GM12878 (cell line): ENCODE measurements at regions not wholly inside any gene's neighbourhood (a gene's known extent, or its start where the extent isn't known, plus 50 kb on each side); places are given as distances from the start of the nearest gene placed in this dataset.

ENCODE experiments used
- ATAC-seq: fragments of 200-7000 bp; cut with Tn5 transposase; 3 replicates; pipeline ENCODE4 v1.9.1; 2020; ENCODE audit warnings: mild to moderate bottlenecking, moderate library complexity
- BruUV-seq: library from RNA; stranded (reverse); fragments of 400-500 nt; replicated peaks from 2 replicates; lab custom pipeline; 2021; lab: Mats Ljungman, UMichigan
- CTCF ChIA-PET: fragments of 300-600 bp; sonication (Branson Sonifier 250); formaldehyde crosslinking; extraction: SDS; loops from one replicate; lab custom pipeline; 2021; ENCODE audit warnings: inconsistent platforms; lab: Yijun Ruan, JAX
- POLR2A ChIA-PET: fragments of 350-600 bp; formaldehyde crosslinking; extraction: SDS; loops from one replicate; lab custom pipeline; 2021; ENCODE audit warnings: inconsistent platforms; lab: Charles Lee
- RAD21 ChIA-PET: fragments of 300-600 bp; sonication (Branson Sonifier 250); formaldehyde crosslinking; loops from one replicate; lab custom pipeline; 2023; ENCODE audit warnings: antibody characterized with exemption; ENCODE audit not compliant: unreplicated experiment; lab: Charles Lee
- SMC1A ChIA-PET: fragments of 300-600 bp; sonication (Branson Sonifier 250); formaldehyde crosslinking; loops from one replicate; lab custom pipeline; 2023; ENCODE audit not compliant: unreplicated experiment, uncharacterized antibody; lab: Charles Lee
- DNase-seq: peaks from one replicate; pipeline ENCODE4 v3.0.0-alpha.2; 2011; ENCODE audit warnings: low read depth, low spot score
- FAIRE-seq: peaks from 3 replicates; lab custom pipeline; 2011; peaks lifted over from hg19 to GRCh38; lab: Jason Lieb, UNC
- H2AFZ ChIP-seq: 2 replicates; pipeline ENCODE4 v1.6.0; 2011; ENCODE audit warnings: low read depth, low read length, control low read depth; ENCODE audit not compliant: control insufficient read depth
- H3K27ac ChIP-seq: 2 replicates; pipeline ENCODE4 v1.5.1; 2011; ENCODE audit warnings: control low read depth; ENCODE audit not compliant: control insufficient read depth, insufficient read depth
- H3K27me3 ChIP-seq, 2 experiments: replicated peaks in 1 of 2; 2 replicates each; pipeline versions ENCODE4 v1.6.0 to v1.6.1; 2011; ENCODE audit warnings: low read length in 1 of 2; ENCODE audit not compliant: control insufficient read depth in 2 of 2, insufficient read depth in 2 of 2
- H3K36me3 ChIP-seq, 2 experiments: 2 replicates each; pipeline ENCODE4 v1.5.1; 2011; ENCODE audit warnings: low read length in 1 of 2; ENCODE audit not compliant: control insufficient read depth in 2 of 2, insufficient read depth in 2 of 2
- H3K4me1 ChIP-seq: 2 replicates; pipeline ENCODE4 v1.6.1; 2011; ENCODE audit warnings: mild to moderate bottlenecking, low read length, moderate library complexity, mixed read lengths; ENCODE audit not compliant: control insufficient read depth, insufficient read depth
- H3K4me2 ChIP-seq: 2 replicates; pipeline ENCODE4 v1.6.0; 2011; ENCODE audit warnings: control low read depth; ENCODE audit not compliant: control insufficient read depth, insufficient read depth
- H3K4me3 ChIP-seq: fragments of 200-600 bp; sonication (generic); 2 replicates; pipeline ENCODE4 v1.5.1; 2016
- H3K79me2 ChIP-seq: 2 replicates; pipeline ENCODE4 v1.6.0; 2011; ENCODE audit warnings: low read length; ENCODE audit not compliant: control insufficient read depth, insufficient read depth
- H3K9ac ChIP-seq: 2 replicates; pipeline ENCODE4 v1.8.0; 2011; ENCODE audit warnings: low read length, control low read depth, mixed read lengths; ENCODE audit not compliant: control insufficient read depth, insufficient read depth
- H3K9me3 ChIP-seq: replicated peaks from 3 replicates; pipeline ENCODE4 v1.5.1; 2011; ENCODE audit warnings: mild to moderate bottlenecking, low read length; ENCODE audit not compliant: control insufficient read depth, insufficient read depth
- H4K20me1 ChIP-seq: 2 replicates; pipeline ENCODE4 v1.6.0; 2011; ENCODE audit not compliant: control insufficient read depth, insufficient read depth
- ATF3 ChIP-seq: IDR thresholded peaks from 2 replicates; pipeline ENCODE4 v1.6.1; 2011; ENCODE audit warnings: low read depth, mild to moderate bottlenecking, low read length, moderate library complexity, borderline replicate concordance; ENCODE audit errors: extremely low read depth
- BCLAF1 ChIP-seq: fragments of 450-650 bp; IDR thresholded peaks from 2 replicates; pipeline ENCODE4 v1.6.1; 2017; ENCODE audit warnings: antibody characterized with exemption, mild to moderate bottlenecking, moderate library complexity
- BHLHE40 ChIP-seq, 2 experiments: fragments of 450-650 bp in 1 of 2; IDR thresholded peaks; 2 replicates each; pipeline ENCODE4 v1.6.1; 2011 to 2017; ENCODE audit warnings: low read depth in 2 of 2, borderline replicate concordance in 1 of 2, improper control_type of control experiment in 1 of 2, low read length in 1 of 2, mild to moderate bottlenecking in 1 of 2
- CBX3 ChIP-seq: fragments of 200-600 bp; sonication (generic); IDR thresholded peaks from 2 replicates; pipeline ENCODE4 v1.6.1; 2016; ENCODE audit warnings: low read depth, borderline replicate concordance
- CEBPB ChIP-seq, 2 experiments: fragments of 150-350 bp in 1 of 2; IDR thresholded peaks; 2 replicates each; pipeline ENCODE4 v1.6.1; 2012 to 2014; ENCODE audit warnings: low read depth in 2 of 2, low read length in 2 of 2, borderline replicate concordance in 1 of 2, inconsistent platforms in 1 of 2
- CHD4 ChIP-seq: fragments of 200-600 bp; sonication (generic); IDR thresholded peaks from 2 replicates; pipeline ENCODE4 v1.6.1; 2016; ENCODE audit warnings: mild to moderate bottlenecking
- GATAD2B ChIP-seq: fragments of 450-650 bp; conservative IDR thresholded peaks from 2 replicates; pipeline ENCODE4 v1.6.1; 2017; ENCODE audit warnings: low read depth, mild to moderate bottlenecking, moderate library complexity
- HCFC1 ChIP-seq: fragments of 150-350 bp; IDR thresholded peaks from 2 replicates; pipeline ENCODE4 v1.6.1; 2014; ENCODE audit warnings: low read length
- IKZF2 ChIP-seq, 2 experiments: fragments of 450-650 bp; IDR thresholded peaks; 2 replicates each; pipeline ENCODE4 v1.6.1; 2017; ENCODE audit warnings: mild to moderate bottlenecking in 2 of 2, moderate library complexity in 2 of 2
- MEF2A ChIP-seq: IDR thresholded peaks from 2 replicates; pipeline ENCODE4 v1.6.1; 2011; ENCODE audit warnings: low read depth, mild to moderate bottlenecking, low read length, moderate library complexity; ENCODE audit not compliant: insufficient read depth
- NFXL1 ChIP-seq: fragments of 450-650 bp; IDR thresholded peaks from 2 replicates; pipeline ENCODE4 v1.6.1; 2017; ENCODE audit warnings: antibody characterized with exemption, mild to moderate bottlenecking, borderline replicate concordance
- PAX5 ChIP-seq: IDR thresholded peaks from 2 replicates; pipeline ENCODE4 v1.6.1; 2011; ENCODE audit warnings: low read depth, low read length, borderline replicate concordance
- PBX3 ChIP-seq: IDR thresholded peaks from 2 replicates; pipeline ENCODE4 v1.6.1; 2011; ENCODE audit warnings: mild to moderate bottlenecking, low read depth, low read length, moderate library complexity; ENCODE audit not compliant: insufficient replicate concordance
- PKNOX1 ChIP-seq: fragments of 450-650 bp; IDR thresholded peaks from 2 replicates; pipeline ENCODE4 v1.6.1; 2016; ENCODE audit warnings: mild to moderate bottlenecking
- RAD51 ChIP-seq: fragments of 450-650 bp; IDR thresholded peaks from 2 replicates; pipeline ENCODE4 v1.6.1; 2016; ENCODE audit warnings: moderate library complexity, mild to moderate bottlenecking, inconsistent platforms
- SMC3 ChIP-seq: IDR thresholded peaks from 2 replicates; pipeline ENCODE4 v1.6.1; 2011; ENCODE audit warnings: low read length, improper control_type of control experiment, borderline replicate concordance
- SP1 ChIP-seq: IDR thresholded peaks from one replicate; pipeline ENCODE4 v1.6.1; 2011; ENCODE audit warnings: low read depth, low read length
- SUZ12 ChIP-seq: fragments of 200-600 bp; sonication (generic); IDR thresholded peaks from one replicate; pipeline ENCODE4 v1.6.1; 2018; ENCODE audit warnings: antibody characterized with exemption, mild to moderate bottlenecking; ENCODE audit not compliant: unreplicated experiment
- TCF12 ChIP-seq: IDR thresholded peaks from 2 replicates; pipeline ENCODE4 v1.6.1; 2011; ENCODE audit warnings: low read depth, mild to moderate bottlenecking, low read length
- whole genome bisulfite sequencing: methylation state at CpG from one replicate; pipeline ENCODE4 v1.1.6; 2016; ENCODE audit warnings: low lambda C conversion rate; ENCODE audit not compliant: insufficient replicate concordance, insufficient coverage; ENCODE audit errors: missing lambda C conversion rate; 5-methylcytosine and 5-hydroxymethylcytosine counted together
- in situ Hi-C: fragments of 300-500 bp; cut with MboI; formaldehyde crosslinking; loops from 9 replicates; pipeline ENCODE4 v1.14.3; 2018; ENCODE audit warnings: mixed read lengths
- intact Hi-C: fragments of 100-400 bp; cut with micrococcal nuclease; formaldehyde crosslinking; loops from one replicate; pipeline ENCODE4 v1.14.2; 2022; ENCODE audit not compliant: unreplicated experiment

GRCh38 chr5:98443881-98444280 lies 329.6 kb upstream of the RGMB start:
- Histone ChIP-seq H3K9me3 (no peaks in the 10 kb centered on the region), H3K4me3 (no peak overlapping the region), H2AFZ (no peak overlapping the region), H3K4me2 (no peak overlapping the region), H4K20me1 (no peaks in the 10 kb centered on the region), H3K27ac (no peak overlapping the region), H3K79me2 (no peaks in the 10 kb centered on the region), H3K36me3 (no peaks in the 10 kb centered on the region), H3K9ac (no peak overlapping the region), H3K27me3 (no peaks in the 10 kb centered on the region; a peak in 1 of 4 replicates), H3K4me1 (no peaks in the 10 kb centered on the region)
- TF ChIP-seq RAD51, result no peak
- no peak for TF ChIP-seq SMC3
- no peak for TF ChIP-seq MEF2A
- TF ChIP-seq PKNOX1, result no peak
- TF ChIP-seq PAX5, result no peak
- TF ChIP-seq TCF12, result no peak
- TF ChIP-seq CBX3, result no peak
- TF ChIP-seq SP1, result no peak
- no peak for TF ChIP-seq CHD4
- TF ChIP-seq GATAD2B, result no peak
- no peak for TF ChIP-seq IKZF2 (IDR thresholded peaks at IDR 0.05)
- TF ChIP-seq HCFC1, result no peak
- TF ChIP-seq ATF3, result no peak
- no peak for TF ChIP-seq NFXL1
- no peak for TF ChIP-seq PBX3
- TF ChIP-seq SUZ12, result no peak
- TF ChIP-seq CEBPB (IDR thresholded peaks at IDR 0.05; ENCODE audit: borderline replicate concordance in 1 of 2, low read depth in 2 of 2, low read length in 2 of 2), result no peak
- TF ChIP-seq BCLAF1, result no peak
- TF ChIP-seq BHLHE40 (IDR thresholded peaks at IDR 0.05; ENCODE audit: borderline replicate concordance in 1 of 2, low read depth in 2 of 2, low read length in 1 of 2), result no peak
- ATAC-seq (no peak), DNase-seq (no peak), FAIRE-seq (no peak)
- ChIA-PET SMC1A (interaction anchor here (0.6 kb wide), 1 partner anchor 18 kb away, joined by 3 read pairs; no protein-coding TSS in a partner anchor), POLR2A (no interaction called here), RAD21 (no interaction called here), CTCF (no interaction called here)
- BruUV-seq, result no TSS peak
- intact Hi-C loops, result no loop called here
- in situ Hi-C loops, result no loop called here
- WGBS, result 0% methylated on average over 1 of the region's 1 CpG
